Medulla oblongata (tissue), 1 donor: ENCODE measurements at regions not wholly inside any gene's neighbourhood (a gene's known extent, or its start where the extent isn't known, plus 50 kb on each side); places are given as distances from the start of the nearest gene placed in this dataset.

Source experiments
- DNase-seq: peaks from one replicate; pipeline ENCODE4 v3.0.0-alpha.2; 2015; ENCODE audit errors: extremely low spot score

DNA sequence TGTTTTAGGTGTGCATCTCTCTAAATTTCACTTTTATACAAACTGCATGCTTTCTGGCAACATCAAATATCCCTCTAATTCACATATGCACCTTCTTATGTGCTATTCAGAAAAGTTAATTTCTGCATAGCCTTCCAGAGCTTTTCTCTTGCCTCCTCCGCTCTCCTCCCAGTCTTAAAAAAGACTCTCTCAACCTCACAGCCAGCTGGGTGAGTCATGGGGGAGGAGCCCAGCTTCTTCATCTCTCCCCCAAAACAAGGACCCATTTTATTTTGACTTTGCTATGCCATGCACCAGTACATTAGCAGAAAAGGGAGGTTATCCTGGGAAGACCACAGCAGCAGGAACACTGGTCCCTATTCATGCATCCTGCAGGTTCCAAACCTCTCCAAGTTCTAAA is 234.4 kb downstream of the KCNA4 start:
- no peak for DNase-seq

DNA sequence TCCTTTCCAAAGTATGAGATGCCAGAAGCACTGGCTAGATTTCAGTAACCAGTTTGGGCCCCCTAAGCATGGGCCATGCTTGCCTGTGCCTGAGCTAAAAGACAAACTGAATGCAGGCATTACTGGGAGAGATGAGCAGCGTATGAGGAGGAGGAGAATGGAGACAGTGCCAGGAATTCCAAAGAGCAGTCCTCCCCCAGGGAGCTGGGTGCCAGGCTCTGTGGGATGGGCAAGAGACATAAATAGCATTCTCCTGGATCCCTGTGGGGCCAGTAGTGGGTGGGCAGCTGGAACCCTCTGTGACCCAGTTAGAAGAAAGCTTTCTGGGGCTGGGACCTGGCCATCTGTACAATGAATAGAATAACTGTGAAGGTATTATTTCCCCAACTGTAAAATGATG is 235.6 kb downstream of the KCNA4 start:
- DNase-seq: no peak

- no peak for DNase-seq
Observed at GRCh38 chr11:29780756-29781155, 236.1 kb downstream of the KCNA4 start.

GRCh38 chr11:29773656-29774264 is 243.1 kb downstream of the KCNA4 start:
- no peak for DNase-seq

GRCh38 chr11:29756871-29757270 is 260.0 kb downstream of the KCNA4 start:
- DNase-seq: no peak

DNA sequence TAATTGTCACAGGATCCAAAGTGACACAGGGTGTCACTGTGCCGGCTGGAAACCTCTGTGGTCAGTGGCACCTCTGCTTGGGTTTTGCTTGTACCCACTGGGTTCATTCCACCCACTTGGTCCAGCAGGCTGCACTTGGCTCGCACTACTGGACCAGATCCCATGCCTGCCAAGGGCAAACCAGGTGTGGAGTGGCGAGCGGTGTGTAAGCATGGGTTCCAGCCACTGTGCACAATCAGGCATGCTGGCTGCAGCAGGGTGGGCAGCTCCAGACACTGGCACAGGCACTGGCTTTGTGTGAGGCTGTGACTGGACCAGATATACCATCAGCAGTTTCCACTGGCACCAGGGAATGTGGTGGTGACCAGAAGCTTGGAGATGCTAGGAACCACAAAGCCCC is 261.4 kb downstream of the KCNA4 start:
- DNase-seq: no peak

DNA sequence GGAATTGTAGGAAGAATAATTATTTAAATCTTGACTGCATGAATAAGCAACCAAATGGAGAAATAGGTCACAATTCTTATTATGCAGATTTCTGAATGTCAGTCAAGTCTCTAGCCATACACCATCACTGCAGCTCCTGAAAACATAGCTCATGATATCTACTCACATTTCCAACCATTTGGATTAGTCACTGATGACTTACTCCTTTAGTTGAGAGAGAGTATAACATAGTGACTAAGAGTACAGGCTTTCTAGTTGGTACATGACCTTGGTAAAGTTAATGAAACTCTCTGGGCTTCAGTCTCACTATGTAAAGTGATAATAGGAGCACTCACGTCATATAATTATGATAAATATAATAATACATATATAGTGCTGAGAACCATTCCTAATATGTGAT is 265.2 kb downstream of the KCNA4 start:
- no peak for DNase-seq

GRCh38 chr11:29750392-29750791 is 266.4 kb downstream of the KCNA4 start:
- no peak for DNase-seq

GRCh38 chr11:29734287-29734686 is 282.5 kb downstream of the KCNA4 start:
- no peak for DNase-seq

- no peak for DNase-seq
Observed at GRCh38 chr11:29713831-29714320, 303.0 kb downstream of the KCNA4 start.

GRCh38 chr11:29712616-29713015 is 304.2 kb downstream of the KCNA4 start:
- DNase-seq: no peak

- no peak for DNase-seq
Observed at GRCh38 chr11:29707924-29708323, 308.9 kb downstream of the KCNA4 start.

- DNase-seq: no peak
Observed at GRCh38 chr11:29685361-29685760, 331.5 kb downstream of the KCNA4 start.

GRCh38 chr11:29682856-29683255 is 334.0 kb downstream of the KCNA4 start:
- no peak for DNase-seq

DNA sequence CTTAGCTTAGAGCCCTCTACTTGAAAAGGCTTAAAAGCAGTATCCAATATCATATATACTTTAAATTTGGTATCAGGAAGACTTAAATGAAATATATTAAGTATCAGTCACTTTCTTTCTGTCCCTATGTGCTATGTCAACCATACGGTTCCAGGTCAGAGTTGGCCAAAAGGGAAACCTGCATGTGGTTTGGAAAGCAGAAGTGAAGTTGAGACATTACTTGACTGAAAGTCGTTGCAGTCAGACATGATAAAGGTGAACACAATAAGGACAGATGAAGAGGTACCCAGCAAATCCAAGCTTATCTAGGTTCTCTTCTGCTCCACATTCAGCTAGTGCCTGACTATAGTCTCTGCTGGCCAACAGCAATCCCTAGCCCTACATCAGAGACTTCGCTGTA is 336.8 kb downstream of the KCNA4 start:
- no peak for DNase-seq

GRCh38 chr11:29676993-29677392 is 339.8 kb downstream of the KCNA4 start:
- DNase-seq: no peak

DNA sequence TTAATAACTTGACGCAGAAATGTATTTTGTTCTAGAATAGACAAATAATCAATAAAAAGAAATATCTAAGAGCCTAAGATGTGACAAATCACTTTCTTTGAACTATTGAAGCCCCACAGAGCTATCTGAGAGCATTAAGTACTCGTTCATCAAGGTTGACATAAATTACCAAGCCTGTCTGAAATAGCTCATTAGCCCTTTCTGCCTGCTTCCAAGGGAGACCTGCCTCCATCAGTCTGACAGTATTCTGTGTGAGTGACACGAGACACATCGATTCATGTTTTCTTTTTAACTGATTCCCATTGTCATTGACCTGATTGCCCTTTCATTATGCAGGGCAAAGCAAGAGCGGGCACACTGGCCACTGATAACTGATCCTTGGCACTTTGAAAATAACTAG is 347.5 kb downstream of the KCNA4 start:
- DNase-seq: no peak

DNA sequence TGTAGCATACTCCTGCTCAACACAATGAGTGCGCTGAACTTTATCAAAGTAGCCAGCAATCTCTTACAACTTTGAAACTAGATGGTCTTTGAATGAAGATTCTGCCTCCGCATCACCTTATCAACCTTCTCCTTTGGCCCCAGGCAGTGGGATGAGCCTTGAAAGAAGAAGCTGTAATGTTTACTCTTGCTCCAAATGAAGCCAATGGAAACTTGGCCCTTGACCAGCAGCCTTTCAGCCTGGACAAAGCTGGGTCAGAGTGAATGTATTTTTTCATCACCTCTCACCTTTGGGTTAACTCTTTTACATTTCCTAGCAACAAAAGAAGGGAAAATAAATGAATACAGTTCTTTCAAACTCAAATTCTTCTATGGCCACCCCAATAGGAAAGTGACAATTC is 359.1 kb downstream of the KCNA4 start:
- DNase-seq: no peak

- DNase-seq: no peak
Observed at GRCh38 chr11:29656597-29656996, 360.2 kb downstream of the KCNA4 start.

DNA sequence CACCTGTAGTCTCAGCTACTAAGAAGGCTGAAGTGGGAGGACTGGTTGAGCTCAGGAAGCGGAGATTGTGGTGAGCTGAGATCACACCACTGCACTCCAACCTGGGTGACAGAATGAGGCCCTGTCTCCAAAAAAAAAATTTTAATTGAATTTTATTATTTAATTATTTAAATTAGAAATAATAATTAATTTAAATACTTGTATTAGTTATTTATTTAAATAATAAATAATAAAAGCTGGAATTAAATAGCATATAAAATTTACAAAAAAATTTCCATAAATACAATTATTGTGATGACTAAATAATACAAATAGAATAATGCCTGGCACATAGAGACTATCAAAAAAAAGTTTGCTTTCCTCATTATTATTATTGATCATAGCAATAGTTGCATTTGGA is 371.5 kb downstream of the KCNA4 start:
- DNase-seq: no peak

DNA sequence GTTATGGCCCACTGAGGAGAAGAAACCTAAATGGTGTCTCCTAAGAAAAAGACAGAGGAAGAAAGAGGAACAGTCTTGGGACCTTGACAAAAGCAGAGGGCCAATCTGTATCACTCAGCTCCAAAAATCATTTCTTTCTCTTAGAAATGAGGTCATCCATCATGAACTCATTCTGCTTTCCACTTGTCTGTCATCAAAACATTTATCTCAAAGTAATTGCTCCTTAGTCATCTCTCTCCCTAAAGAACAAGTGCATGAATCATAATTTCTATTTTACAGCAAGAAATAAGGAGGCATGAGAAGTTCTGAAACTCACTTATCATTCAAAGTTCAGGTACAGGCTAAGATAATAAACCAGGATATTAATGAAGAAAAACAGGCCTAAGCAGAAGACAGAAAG is 375.6 kb downstream of the KCNA4 start:
- no peak for DNase-seq

DNA sequence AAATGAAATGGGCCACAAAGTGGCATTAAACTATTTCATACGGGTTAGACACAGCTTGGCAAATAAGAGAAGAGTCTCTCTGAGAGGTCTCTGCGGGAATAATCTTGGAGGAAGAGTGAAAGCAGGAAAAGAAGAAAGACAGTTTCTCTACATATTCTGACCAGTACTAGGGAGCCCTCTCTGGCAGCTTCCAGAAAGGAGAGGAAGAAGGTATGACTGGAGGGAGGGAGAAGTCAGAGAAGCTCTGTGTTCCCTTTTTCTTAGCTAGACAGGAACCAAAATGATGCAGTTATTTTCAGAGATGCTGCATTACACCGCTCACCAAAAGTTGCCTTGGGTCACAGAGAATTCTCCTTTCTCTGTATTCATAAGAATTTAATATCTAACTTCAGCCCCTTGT is 382.1 kb downstream of the KCNA4 start:
- DNase-seq: no peak

DNA sequence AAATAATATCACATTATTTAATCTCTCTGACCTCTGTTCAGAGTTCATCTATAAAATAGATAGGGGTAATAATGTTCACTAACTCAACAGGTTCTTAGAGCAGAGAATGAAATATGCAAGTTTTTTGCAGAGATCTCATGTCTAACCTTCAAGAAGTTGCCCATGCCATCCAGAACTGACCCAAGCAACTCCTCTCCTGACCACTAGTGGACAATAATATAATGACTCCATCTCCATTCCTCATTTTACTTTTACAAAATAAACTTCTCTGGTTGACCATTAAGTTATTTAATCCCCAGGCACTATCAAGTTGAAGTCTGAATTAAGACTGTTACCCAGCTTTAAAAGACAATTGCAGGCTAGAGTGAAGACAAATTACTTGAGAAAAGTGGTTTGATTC is 382.6 kb downstream of the KCNA4 start:
- no peak for DNase-seq

GRCh38 chr11:29629286-29629685 is 387.5 kb downstream of the KCNA4 start:
- no peak for DNase-seq
